ENCODE measurements at regions not wholly inside any gene's neighbourhood (a gene's known extent, or its start where the extent isn't known, plus 50 kb on each side); places are given as distances from the start of the nearest gene placed in this dataset.

DNA sequence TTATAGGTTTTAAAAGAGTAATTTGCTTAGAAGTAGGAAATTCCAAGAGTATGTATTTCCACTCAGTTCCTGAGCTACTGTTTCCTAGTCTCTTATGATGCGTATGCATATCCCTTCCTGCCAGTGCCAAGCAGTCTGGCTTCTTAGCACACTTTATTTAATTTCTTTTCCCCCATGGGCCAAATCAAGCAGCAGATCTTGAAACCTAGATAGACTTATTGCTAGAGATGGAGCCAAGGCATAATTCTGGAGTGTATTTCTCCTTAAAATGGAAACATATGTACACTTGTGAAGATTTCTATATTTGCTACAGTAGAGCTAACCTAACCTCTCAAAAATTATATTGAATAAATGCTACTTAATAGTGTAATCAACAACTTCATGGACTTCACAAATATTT lies 2337.6 kb downstream of the PCDH7 start:
- TF ChIP-seq, protein P1, sequence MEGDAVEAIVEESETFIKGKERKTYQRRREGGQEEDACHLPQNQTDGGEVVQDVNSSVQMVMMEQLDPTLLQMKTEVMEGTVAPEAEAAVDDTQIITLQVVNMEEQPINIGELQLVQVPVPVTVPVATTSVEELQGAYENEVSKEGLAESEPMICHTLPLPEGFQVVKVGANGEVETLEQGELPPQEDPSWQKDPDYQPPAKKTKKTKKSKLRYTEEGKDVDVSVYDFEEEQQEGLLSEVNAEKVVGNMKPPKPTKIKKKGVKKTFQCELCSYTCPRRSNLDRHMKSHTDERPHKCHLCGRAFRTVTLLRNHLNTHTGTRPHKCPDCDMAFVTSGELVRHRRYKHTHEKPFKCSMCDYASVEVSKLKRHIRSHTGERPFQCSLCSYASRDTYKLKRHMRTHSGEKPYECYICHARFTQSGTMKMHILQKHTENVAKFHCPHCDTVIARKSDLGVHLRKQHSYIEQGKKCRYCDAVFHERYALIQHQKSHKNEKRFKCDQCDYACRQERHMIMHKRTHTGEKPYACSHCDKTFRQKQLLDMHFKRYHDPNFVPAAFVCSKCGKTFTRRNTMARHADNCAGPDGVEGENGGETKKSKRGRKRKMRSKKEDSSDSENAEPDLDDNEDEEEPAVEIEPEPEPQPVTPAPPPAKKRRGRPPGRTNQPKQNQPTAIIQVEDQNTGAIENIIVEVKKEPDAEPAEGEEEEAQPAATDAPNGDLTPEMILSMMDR (IDR thresholded peaks at IDR 0.05), result no peak
- TF ChIP-seq POLR2A (IDR thresholded peaks at IDR 0.05; ENCODE audit: low read depth), result no peak
- no peak for TF ChIP-seq POLR2AphosphoS5 (IDR thresholded peaks at IDR 0.05)
- no peak for TF ChIP-seq EP300 (IDR thresholded peaks at IDR 0.05)
